HAP-1 (cell line): ENCODE measurements at regions not wholly inside any gene's neighbourhood (a gene's known extent, or its start where the extent isn't known, plus 50 kb on each side); places are given as distances from the start of the nearest gene placed in this dataset.
A peak's percentile ranks its signal among the peaks of the same experiment; 100 is the strongest.
"Not testable (repeated sequence)": the region's sequence is repeated elsewhere in the genome, so short reads cannot be mapped to it uniquely, and the experiment has no call there.

ENCODE experiments used
- DNase-seq, 2 experiments: peaks; one replicate each; pipeline ENCODE4 v3.0.0-alpha.2; 2016 to 2020; ENCODE audit warnings: low spot score in 2 of 2
- H3K27me3 ChIP-seq: fragments of 250-450 bp; sonication (Bioruptor Pico); 2 replicates; pipeline ENCODE4 v1.5.1; 2020; ENCODE audit warnings: low read depth, mild to moderate bottlenecking, moderate library complexity
- H3K36me3 ChIP-seq: fragments of 250-450 bp; sonication (Bioruptor Pico); replicated peaks from 2 replicates; pipeline ENCODE4 v1.5.1; 2020; ENCODE audit warnings: mild to moderate bottlenecking
- H3K4me1 ChIP-seq: fragments of 250-450 bp; sonication (Bioruptor Pico); 2 replicates; pipeline ENCODE4 v1.5.1; 2020; ENCODE audit warnings: mild to moderate bottlenecking
- H3K4me3 ChIP-seq: fragments of 250-450 bp; sonication (Bioruptor Pico); 2 replicates; pipeline ENCODE4 v1.5.1; 2020; ENCODE audit warnings: mild to moderate bottlenecking, moderate library complexity
- H3K9me3 ChIP-seq: fragments of 250-450 bp; sonication (Bioruptor Pico); 2 replicates; pipeline ENCODE4 v1.5.1; 2020; ENCODE audit warnings: mild to moderate bottlenecking, moderate library complexity
- in situ Hi-C: fragments of 300-500 bp; cut with MboI; formaldehyde crosslinking; loops from 3 replicates; pipeline ENCODE4 v1.14.3; 2020; ENCODE audit warnings: low sequenced_read_pairs, inconsistent platforms, mixed read lengths

DNA sequence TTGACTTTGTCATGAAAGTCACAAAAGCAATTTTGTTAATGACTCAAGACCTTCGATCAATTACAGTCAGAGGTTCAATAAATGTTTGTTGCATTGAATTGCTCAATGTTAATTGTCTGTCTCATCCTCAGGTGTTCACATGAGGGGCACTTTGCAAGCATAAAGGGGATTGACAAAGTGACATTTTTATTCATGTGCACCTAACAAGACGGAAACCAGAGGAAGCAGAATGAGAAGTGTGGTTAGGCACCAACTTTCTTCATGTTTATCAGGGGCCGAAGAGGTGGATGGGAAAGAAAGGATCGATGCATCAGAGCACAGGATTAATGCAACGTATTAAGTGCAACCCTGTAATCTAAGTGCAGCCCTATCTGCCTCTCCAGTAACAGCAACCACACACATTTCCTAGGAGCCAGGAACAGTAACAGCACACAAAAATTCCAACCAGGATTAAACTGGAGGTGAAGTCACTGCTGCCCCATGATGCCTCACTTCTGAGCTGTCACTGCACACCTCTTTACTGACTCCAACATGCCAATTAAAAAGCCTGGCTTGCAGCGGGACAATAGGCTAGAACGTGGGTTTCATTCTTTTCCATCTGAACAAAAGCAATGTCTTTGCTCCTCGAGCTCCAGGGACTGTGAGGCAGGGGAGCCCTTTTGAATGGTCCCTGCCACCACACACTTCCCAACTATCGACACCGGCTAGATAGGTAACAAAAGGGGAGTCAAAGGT, 262.7 kb downstream of the CD83 start:
- DNase-seq, result peak; percentile 76 to 91
- Histone ChIP-seq H3K9me3 (no peaks in the 10 kb centered on the region), H3K27me3 (no peaks in the 10 kb centered on the region), H3K4me3 (no peak overlapping the region), H3K36me3 (no peaks in the 10 kb centered on the region), H3K4me1 (peaks cover 24% of the 10 kb centered on the region)
- in situ Hi-C loops, result no loop called here

DNA sequence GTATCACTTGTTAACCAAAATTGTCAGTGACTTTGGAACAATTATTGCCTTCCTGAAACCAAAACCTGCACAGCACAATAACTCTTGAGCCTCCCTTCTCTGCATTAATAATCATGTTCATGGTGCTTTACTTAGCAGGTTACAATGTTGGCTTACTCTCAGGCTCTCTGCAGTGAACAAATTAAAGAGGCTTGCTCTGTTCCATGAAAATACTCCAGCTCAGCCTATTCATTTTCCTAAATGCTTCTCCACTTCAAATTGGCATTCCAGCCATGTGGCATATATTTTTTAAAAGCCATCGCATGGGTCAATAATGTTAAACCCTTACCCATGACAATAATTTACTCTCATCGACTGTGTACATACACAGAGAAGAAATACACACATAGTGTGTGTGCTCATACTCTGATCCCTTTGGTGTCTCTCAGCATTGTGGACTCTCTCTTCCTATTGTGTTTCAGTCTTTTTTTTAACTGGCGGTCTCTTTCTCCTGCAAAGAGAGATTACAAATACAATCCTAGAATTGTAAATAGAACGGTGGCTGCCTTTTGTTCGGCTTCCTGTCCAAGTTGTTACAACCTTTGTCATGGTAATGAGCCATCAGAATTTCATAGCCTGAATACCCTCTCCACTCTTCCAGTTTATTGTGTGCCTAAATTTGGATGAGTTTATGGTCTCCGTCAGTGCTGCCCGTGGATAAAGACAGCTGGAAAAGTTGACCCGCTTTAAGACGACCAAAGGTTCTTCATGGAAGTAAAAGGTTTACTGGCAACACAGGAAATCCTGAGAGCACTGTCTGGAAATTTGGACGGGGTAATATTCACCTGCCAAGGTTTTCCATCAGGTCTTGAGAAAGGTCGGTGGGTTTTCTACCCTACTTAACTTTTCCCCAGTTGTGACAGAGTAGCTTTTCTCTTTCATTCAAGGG, 263.6 kb downstream of the CD83 start:
- H3K36me3 ChIP-seq, result no peaks in the 10 kb centered on the region
- in situ Hi-C loops, result no loop called here
- H3K4me1 ChIP-seq, result peaks cover 24% of the 10 kb centered on the region
- no peaks in the 10 kb centered on the region for H3K9me3 ChIP-seq
- H3K27me3 ChIP-seq, result no peaks in the 10 kb centered on the region
- H3K4me3 ChIP-seq, result no peak overlapping the region
- DNase-seq, result peak; percentile 75 to 98

DNA sequence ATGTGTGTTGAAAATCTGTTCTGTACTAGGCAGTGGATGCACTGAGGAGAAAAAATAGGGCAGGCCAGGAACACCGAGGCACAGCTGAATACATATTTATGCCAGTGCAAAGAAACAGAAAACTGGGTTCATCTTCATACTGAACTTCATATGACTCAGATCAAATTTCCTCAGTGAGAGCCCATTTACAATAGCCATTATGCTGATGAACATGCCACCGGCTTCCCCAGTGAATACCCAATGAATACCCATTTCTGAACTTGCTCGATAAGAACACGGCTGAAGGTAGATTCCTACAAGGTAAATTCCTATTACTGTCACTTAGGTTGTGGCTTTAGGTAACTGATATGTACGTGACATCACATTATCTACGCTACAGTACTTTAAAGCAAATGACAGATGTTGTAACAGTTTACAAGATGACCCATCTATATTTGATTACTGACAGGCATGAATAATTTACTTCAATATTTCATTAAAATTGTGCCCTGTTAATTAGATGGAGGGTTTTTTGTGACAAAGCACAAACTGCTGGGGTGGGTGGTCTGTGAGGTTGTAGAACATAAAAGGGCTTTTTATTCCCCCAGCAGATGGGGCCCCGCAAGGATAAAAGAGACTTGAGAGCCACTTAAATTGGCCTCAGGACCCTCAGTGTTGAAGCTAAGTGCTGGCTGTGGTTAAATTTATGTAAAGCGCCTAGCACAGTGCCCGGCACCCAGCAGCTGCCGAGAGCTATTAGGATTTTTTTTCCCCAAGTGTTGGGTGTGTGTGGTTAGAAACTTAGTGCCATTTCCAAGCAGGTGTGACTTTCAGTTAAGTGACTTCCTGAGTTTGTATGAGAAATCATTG, 264.5 kb downstream of the CD83 start:
- Histone ChIP-seq H3K36me3 (no peaks in the 10 kb centered on the region), H3K27me3 (no peaks in the 10 kb centered on the region), H3K9me3 (no peaks in the 10 kb centered on the region), H3K4me1 (peaks cover 24% of the 10 kb centered on the region), H3K4me3 (no peak overlapping the region)
- in situ Hi-C loops, result no loop called here
- DNase-seq, result no peak

DNA sequence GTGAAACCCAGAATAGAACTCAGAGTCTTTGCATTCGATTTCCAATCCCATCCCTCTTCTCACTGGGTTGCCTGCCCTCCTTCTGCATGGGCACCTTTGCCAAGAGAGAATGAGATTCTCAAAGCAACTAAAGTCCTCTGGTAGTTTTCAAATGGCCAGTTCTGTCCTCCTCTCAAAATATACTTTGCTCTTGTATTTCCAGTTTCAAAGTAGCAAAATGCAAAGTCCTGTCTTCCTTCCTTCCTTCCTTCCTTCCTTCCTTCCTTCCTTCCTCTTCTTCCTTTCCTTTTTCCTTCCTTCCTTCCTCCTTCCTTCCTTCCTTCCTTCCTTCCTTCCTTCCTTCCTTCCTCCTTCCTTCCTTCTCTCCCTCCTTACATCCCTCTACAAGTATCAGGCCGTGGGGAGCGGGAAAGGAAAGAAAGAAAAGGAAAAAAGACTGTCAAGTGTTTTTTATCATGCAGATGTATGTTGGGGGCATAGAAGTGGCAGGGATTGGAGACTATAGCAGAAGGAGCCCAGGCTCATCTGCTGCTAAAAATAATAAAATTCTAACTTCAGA, 265.2 kb downstream of the CD83 start:
- in situ Hi-C loops, result no loop called here

GRCh38 chr6:14383393-14384174, 266.0 kb downstream of the CD83 start:
- Histone ChIP-seq H3K4me3 (no peak overlapping the region), H3K36me3 (no peaks in the 10 kb centered on the region), H3K9me3 (no peaks in the 10 kb centered on the region), H3K4me1 (peaks cover 24% of the 10 kb centered on the region), H3K27me3 (no peaks in the 10 kb centered on the region)
- in situ Hi-C loops, result no loop called here
- no peak for DNase-seq

More for the DNA sequence above, 265.2 kb downstream of the CD83 start:
- Histone ChIP-seq H3K4me1 (peaks cover 24% of the 10 kb centered on the region), H3K4me3 (no peak overlapping the region), H3K36me3 (no peaks in the 10 kb centered on the region), H3K9me3 (no peaks in the 10 kb centered on the region), H3K27me3 (no peaks in the 10 kb centered on the region)
- DNase-seq, result no peak

GRCh38 chr6:14384175-14384949, 266.8 kb downstream of the CD83 start:
- in situ Hi-C loops, result no loop called here
- Histone ChIP-seq H3K27me3 (no peaks in the 10 kb centered on the region), H3K36me3 (no peaks in the 10 kb centered on the region), H3K9me3 (no peaks in the 10 kb centered on the region), H3K4me3 (no peak overlapping the region), H3K4me1 (peaks cover 21% of the 10 kb centered on the region)
- no peak for DNase-seq

DNA sequence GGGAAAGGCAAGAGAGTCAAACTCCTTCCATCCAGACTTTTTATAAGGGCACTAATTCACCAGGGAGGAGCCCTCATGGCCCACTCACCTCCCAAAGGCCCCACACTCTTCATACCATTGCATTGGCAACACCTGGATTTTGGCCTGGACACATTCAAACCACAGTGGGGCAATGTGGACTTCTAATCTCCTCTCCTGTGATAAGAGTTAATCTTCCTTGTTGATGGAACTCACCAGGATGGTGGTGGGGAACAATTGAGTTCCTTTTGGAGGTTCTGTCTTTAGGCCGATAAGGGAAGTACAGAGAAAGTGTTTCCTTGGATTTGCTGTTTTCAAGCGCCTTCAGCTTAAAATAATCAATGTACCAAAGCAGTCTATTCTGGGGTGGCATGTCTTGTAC, 268.7 kb downstream of the CD83 start:
- Histone ChIP-seq H3K4me3 (no peak overlapping the region), H3K4me1 (peaks cover 9% of the 10 kb centered on the region), H3K36me3 (no peaks in the 10 kb centered on the region), H3K9me3 (no peaks in the 10 kb centered on the region), H3K27me3 (no peaks in the 10 kb centered on the region)
- in situ Hi-C loops, result no loop called here
- DNase-seq, result no peak

- no peaks in the 10 kb centered on the region for H3K9me3 ChIP-seq
- no peaks in the 10 kb centered on the region for H3K36me3 ChIP-seq
- H3K4me1 ChIP-seq, result peaks cover 7% of the 10 kb centered on the region
- no peak for DNase-seq
- in situ Hi-C loops, result no loop called here
- no peaks in the 10 kb centered on the region for H3K27me3 ChIP-seq
- no peak overlapping the region for H3K4me3 ChIP-seq
These were observed 269.1 kb downstream of the CD83 start for GRCh38 chr6:14386668-14387067.

GRCh38 chr6:14388371-14388770, 270.8 kb downstream of the CD83 start:
- no peaks in the 10 kb centered on the region for H3K27me3 ChIP-seq
- in situ Hi-C loops, result no loop called here
- no peaks in the 10 kb centered on the region for H3K9me3 ChIP-seq
- no peaks in the 10 kb centered on the region for H3K36me3 ChIP-seq
- no peak overlapping the region for H3K4me3 ChIP-seq
- H3K4me1 ChIP-seq, result no peaks in the 10 kb centered on the region
- DNase-seq, result no peak

- H3K27me3 ChIP-seq, H3K9me3 ChIP-seq, in situ Hi-C loops, H3K36me3 ChIP-seq, DNase-seq, H3K4me3 ChIP-seq, H3K4me1 ChIP-seq: not testable (repeated sequence)
These were observed 272.2 kb downstream of the CD83 start for GRCh38 chr6:14389776-14390175.

- H3K36me3 ChIP-seq, result no peaks in the 10 kb centered on the region
- no peak overlapping the region for H3K4me3 ChIP-seq
- H3K4me1 ChIP-seq, result no peaks in the 10 kb centered on the region
- in situ Hi-C loops, result no loop called here
- H3K9me3 ChIP-seq, result no peaks in the 10 kb centered on the region
- H3K27me3 ChIP-seq, result no peaks in the 10 kb centered on the region
- DNase-seq, result no peak
These were observed 273.2 kb downstream of the CD83 start for GRCh38 chr6:14390805-14391204.

- no peak for DNase-seq
- H3K4me3 ChIP-seq, result no peak overlapping the region
- H3K4me1 ChIP-seq, result no peaks in the 10 kb centered on the region
- H3K36me3 ChIP-seq, result no peaks in the 10 kb centered on the region
- no peaks in the 10 kb centered on the region for H3K9me3 ChIP-seq
- H3K27me3 ChIP-seq, result no peaks in the 10 kb centered on the region; the same call in 1 of the 2 replicates
- in situ Hi-C loops, result no loop called here
These were observed 276.3 kb downstream of the CD83 start for GRCh38 chr6:14393910-14394309.
